GM19468 (cell line): ENCODE measurements at regions not wholly inside any gene's neighbourhood (a gene's known extent, or its start where the extent isn't known, plus 50 kb on each side); places are given as distances from the start of the nearest gene placed in this dataset.

Experiments
- ATAC-seq: cut with Tn5 transposase; IDR thresholded peaks from one replicate; pipeline ENCODE4 v1.9.1; 2021; ENCODE audit warnings: mild to moderate bottlenecking, moderate library complexity, moderate number of reproducible peaks; ENCODE audit not compliant: unreplicated experiment; ENCODE audit errors: extremely low read depth

GRCh38 chr18:45119876-45120275 is 439.2 kb downstream of the SETBP1 start:
- no peak for ATAC-seq

- no peak for ATAC-seq
Observed at GRCh38 chr18:45121146-45121545, 440.5 kb downstream of the SETBP1 start.

- no peak for ATAC-seq
Observed at GRCh38 chr18:45122506-45122905, 441.8 kb downstream of the SETBP1 start.

- ATAC-seq: no peak
Observed at GRCh38 chr18:45127405-45127804, 446.7 kb downstream of the SETBP1 start.

- ATAC-seq: no peak
Observed at GRCh38 chr18:45133276-45133675, 452.6 kb downstream of the SETBP1 start.

- no peak for ATAC-seq
Observed at GRCh38 chr18:45136381-45137086, 455.8 kb downstream of the SETBP1 start.

GRCh38 chr18:45137087-45137419 is 456.4 kb downstream of the SETBP1 start:
- no peak for ATAC-seq

- no peak for ATAC-seq
Observed at GRCh38 chr18:45139478-45139877, 458.8 kb downstream of the SETBP1 start.

GRCh38 chr18:45142868-45143267 is 462.2 kb downstream of the SETBP1 start:
- no peak for ATAC-seq

- ATAC-seq: no peak
Observed at GRCh38 chr18:45149712-45150111, 465.6 kb upstream of the SLC14A2 start.

GRCh38 chr18:45151645-45152044 is 463.6 kb upstream of the SLC14A2 start:
- ATAC-seq: no peak

GRCh38 chr18:45155526-45155925 is 459.8 kb upstream of the SLC14A2 start:
- ATAC-seq: no peak

- ATAC-seq: no peak
Observed at GRCh38 chr18:45156946-45157345, 458.3 kb upstream of the SLC14A2 start.

GRCh38 chr18:45157576-45157975 is 457.7 kb upstream of the SLC14A2 start:
- no peak for ATAC-seq

- ATAC-seq: peak; percentile 17
Observed at GRCh38 chr18:45161850-45162249, 453.4 kb upstream of the SLC14A2 start.

GRCh38 chr18:45163871-45164270 is 451.4 kb upstream of the SLC14A2 start:
- ATAC-seq: no peak

- no peak for ATAC-seq
Observed at GRCh38 chr18:45164551-45164950, 450.7 kb upstream of the SLC14A2 start.

GRCh38 chr18:45165176-45165713 is 450.0 kb upstream of the SLC14A2 start:
- ATAC-seq: no peak

GRCh38 chr18:45165871-45166270 is 449.4 kb upstream of the SLC14A2 start:
- no peak for ATAC-seq

- no peak for ATAC-seq
Observed at GRCh38 chr18:45166341-45166835, 448.9 kb upstream of the SLC14A2 start.

GRCh38 chr18:45166836-45167551 is 448.3 kb upstream of the SLC14A2 start:
- no peak for ATAC-seq
